ENCODE measurements at regions not wholly inside any gene's neighbourhood (a gene's known extent, or its start where the extent isn't known, plus 50 kb on each side); places are given as distances from the start of the nearest gene placed in this dataset.
A peak's percentile ranks its signal among the peaks of the same experiment; 100 is the strongest.

DNA sequence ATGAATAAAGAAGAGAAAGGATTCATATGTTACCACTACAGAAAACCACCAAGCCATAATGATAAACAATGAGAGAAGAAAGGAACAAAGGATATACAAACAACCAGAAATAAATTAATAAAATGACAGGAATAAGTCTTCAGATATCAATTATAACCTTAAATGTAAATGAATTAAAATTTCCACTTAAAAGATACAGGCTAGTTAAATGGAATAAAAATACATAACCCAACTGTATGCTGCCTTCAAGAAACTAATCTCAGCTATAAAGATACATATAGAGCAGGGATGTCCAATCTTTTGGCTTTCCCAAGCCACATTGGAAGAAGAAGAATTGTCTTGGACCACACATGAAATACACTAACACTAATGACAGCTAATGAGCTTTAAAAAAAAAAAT lies 135.9 kb upstream of the GJE1 start:
- Histone ChIP-seq H3K27ac (no peak overlapping the region), H3K9me3 (ENCODE audit: low read depth) (peaks cover 9% of the 10 kb centered on the region), H4K20me1 (ENCODE audit: low read depth) (no peaks in the 10 kb centered on the region), H3K27me3 (no peaks in the 10 kb centered on the region), H3K36me3 (peaks cover 10% of the 10 kb centered on the region), H3F3A (ENCODE audit: low read depth) (no peaks in the 10 kb centered on the region), H3K79me2 (ENCODE audit: low read depth) (no peaks in the 10 kb centered on the region), H3K9ac (no peak overlapping the region), H3K4me1 (no peaks in the 10 kb centered on the region), H2AFZ (replicated peaks) (no peak overlapping the region), H3K4me2 (no peak overlapping the region), H3K4me3 (no peak overlapping the region)
- no peaks in the 10 kb centered on the region for H3K4me1 Mint-ChIP-seq
- peaks cover 3% of the 10 kb centered on the region for H3K36me3 Mint-ChIP-seq
- no peak overlapping the region for H3K4me3 Mint-ChIP-seq
- H3K9me3 Mint-ChIP-seq = peaks cover 11% of the 10 kb centered on the region
- H3K27me3 Mint-ChIP-seq (ENCODE audit: insufficient read depth, low read depth) = no peaks in the 10 kb centered on the region
- no peak for DNase-seq (ENCODE audit: low spot score)
- H3K27ac Mint-ChIP-seq = no peak overlapping the region
- TF ChIP-seq CTCF (IDR thresholded peaks at IDR 0.05) (no peak), EZH2phosphoT487 (IDR thresholded peaks at IDR 0.05) (no peak), EZH2 (IDR thresholded peaks at IDR 0.05) (no peak)

DNA sequence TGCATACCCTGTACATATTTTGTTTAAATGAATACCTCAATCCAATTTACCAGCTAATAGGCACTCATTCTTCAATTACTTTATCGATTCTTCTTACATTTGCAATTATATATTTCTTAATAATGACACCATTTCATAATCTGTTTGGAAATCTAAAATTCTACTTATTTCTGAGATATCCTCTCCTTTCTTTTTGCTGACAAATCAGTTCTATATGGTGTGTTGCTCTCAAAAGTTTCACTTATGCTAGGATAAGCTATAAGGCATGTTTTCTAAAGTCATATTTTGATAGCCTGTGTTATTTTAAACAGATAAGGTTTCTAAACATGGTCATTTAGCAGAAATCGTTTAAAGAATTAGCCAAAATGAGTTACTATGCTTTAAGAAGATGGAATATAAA lies 140.6 kb upstream of the GJE1 start:
- no peaks in the 10 kb centered on the region for H3K4me1 ChIP-seq
- Mint-ChIP-seq H3K9me3 (peaks cover 5% of the 10 kb centered on the region), H3K27me3 (ENCODE audit: insufficient read depth, low read depth) (no peaks in the 10 kb centered on the region), H3K36me3 (peaks cover 3% of the 10 kb centered on the region), H3K4me3 (no peak overlapping the region), H3K4me1 (no peaks in the 10 kb centered on the region), H3K27ac (no peak overlapping the region)
- H3K4me2 ChIP-seq = no peak overlapping the region
- H4K20me1 ChIP-seq (ENCODE audit: low read depth) = no peaks in the 10 kb centered on the region
- H3K9ac ChIP-seq = no peak overlapping the region
- no peaks in the 10 kb centered on the region for H3K36me3 ChIP-seq
- H3K4me3 ChIP-seq = no peak overlapping the region
- no peak overlapping the region for H2AFZ ChIP-seq (replicated peaks)
- no peaks in the 10 kb centered on the region for H3K27me3 ChIP-seq
- DNase-seq (ENCODE audit: low spot score) = no peak
- TF ChIP-seq EZH2 (IDR thresholded peaks at IDR 0.05) (no peak), CTCF (IDR thresholded peaks at IDR 0.05) (no peak), EZH2phosphoT487 (IDR thresholded peaks at IDR 0.05) (no peak)
- peaks cover 4% of the 10 kb centered on the region for H3K9me3 ChIP-seq (ENCODE audit: low read depth)
- H3F3A ChIP-seq (ENCODE audit: low read depth) = no peaks in the 10 kb centered on the region
- no peaks in the 10 kb centered on the region for H3K79me2 ChIP-seq (ENCODE audit: low read depth)
- no peak overlapping the region for H3K27ac ChIP-seq

- no peaks in the 10 kb centered on the region for H3K36me3 Mint-ChIP-seq
- Histone ChIP-seq H3K9ac (no peak overlapping the region), H3K4me2 (no peak overlapping the region), H4K20me1 (ENCODE audit: low read depth) (no peaks in the 10 kb centered on the region), H3K27me3 (no peaks in the 10 kb centered on the region), H3K27ac (no peak overlapping the region), H3K79me2 (ENCODE audit: low read depth) (no peaks in the 10 kb centered on the region), H3K9me3 (ENCODE audit: low read depth) (no peaks in the 10 kb centered on the region), H3K4me3 (no peak overlapping the region), H3K4me1 (no peaks in the 10 kb centered on the region), H3K36me3 (no peaks in the 10 kb centered on the region), H2AFZ (replicated peaks) (peak overlapping the region; percentile 37), H3F3A (ENCODE audit: low read depth) (no peaks in the 10 kb centered on the region)
- no peaks in the 10 kb centered on the region for H3K4me1 Mint-ChIP-seq
- no peaks in the 10 kb centered on the region for H3K27me3 Mint-ChIP-seq (ENCODE audit: insufficient read depth, low read depth)
- H3K9me3 Mint-ChIP-seq = no peaks in the 10 kb centered on the region
- no peak overlapping the region for H3K27ac Mint-ChIP-seq
- H3K4me3 Mint-ChIP-seq = no peak overlapping the region
- no peak for TF ChIP-seq EZH2phosphoT487 (IDR thresholded peaks at IDR 0.05)
- TF ChIP-seq CTCF (IDR thresholded peaks at IDR 0.05) = no peak
- TF ChIP-seq EZH2 (IDR thresholded peaks at IDR 0.05) = no peak
- no peak for DNase-seq (ENCODE audit: low spot score)
Measured at GRCh38 chr6:141990840-141991239, 141.9 kb upstream of the GJE1 start.

DNA sequence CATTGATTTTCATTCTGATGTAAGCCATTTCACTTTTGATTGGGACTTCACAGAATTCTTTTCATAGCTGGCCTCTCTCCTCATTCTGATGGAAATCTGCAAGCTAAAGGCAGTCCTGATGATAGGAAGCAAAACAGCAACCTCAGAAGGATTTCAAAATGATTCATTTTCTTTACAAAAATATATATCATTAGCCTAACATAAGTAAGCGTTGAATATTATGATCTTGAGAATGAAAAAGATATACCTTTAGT lies 143.1 kb upstream of the GJE1 start:
- no peak overlapping the region for H3K4me3 ChIP-seq
- no peaks in the 10 kb centered on the region for H3F3A ChIP-seq (ENCODE audit: low read depth)
- H3K36me3 ChIP-seq = no peaks in the 10 kb centered on the region
- H3K27ac ChIP-seq = no peak overlapping the region
- H2AFZ ChIP-seq (replicated peaks) = peak overlapping the region; percentile 86
- no peaks in the 10 kb centered on the region for H3K4me1 ChIP-seq
- Mint-ChIP-seq H3K27me3 (ENCODE audit: insufficient read depth, low read depth) (no peaks in the 10 kb centered on the region), H3K4me1 (no peaks in the 10 kb centered on the region), H3K36me3 (no peaks in the 10 kb centered on the region), H3K9me3 (no peaks in the 10 kb centered on the region), H3K27ac (no peak overlapping the region), H3K4me3 (no peak overlapping the region)
- no peaks in the 10 kb centered on the region for H3K79me2 ChIP-seq (ENCODE audit: low read depth)
- H3K9ac ChIP-seq = no peak overlapping the region
- no peaks in the 10 kb centered on the region for H4K20me1 ChIP-seq (ENCODE audit: low read depth)
- no peaks in the 10 kb centered on the region for H3K27me3 ChIP-seq
- TF ChIP-seq EZH2phosphoT487 (IDR thresholded peaks at IDR 0.05) = no peak
- TF ChIP-seq CTCF (IDR thresholded peaks at IDR 0.05) = no peak
- no peak for TF ChIP-seq EZH2 (IDR thresholded peaks at IDR 0.05)
- no peaks in the 10 kb centered on the region for H3K9me3 ChIP-seq (ENCODE audit: low read depth)
- no peak for DNase-seq (ENCODE audit: low spot score)
- no peak overlapping the region for H3K4me2 ChIP-seq
